Endodermal cell (in vitro differentiated cells): ENCODE measurements at regions not wholly inside any gene's neighbourhood (a gene's known extent, or its start where the extent isn't known, plus 50 kb on each side); places are given as distances from the start of the nearest gene placed in this dataset.

ENCODE experiments used
- DNase-seq: peaks from one replicate; pipeline ENCODE4 v3.0.0-alpha.2; 2017
- H3K27ac ChIP-seq: 2 replicates; pipeline ENCODE4 v1.5.1; 2013; ENCODE audit warnings: mild to moderate bottlenecking, low read depth, low read length, moderate library complexity
- H3K27me3 ChIP-seq: 2 replicates; pipeline ENCODE4 v1.6.1; 2013; ENCODE audit warnings: mild to moderate bottlenecking, low read length, moderate library complexity; ENCODE audit not compliant: insufficient read depth, control insufficient read depth, poor library complexity, severe bottlenecking
- H3K36me3 ChIP-seq: 2 replicates; pipeline ENCODE4 v1.7.0; 2013; ENCODE audit warnings: mild to moderate bottlenecking, low read length, moderate library complexity; ENCODE audit not compliant: control insufficient read depth, insufficient read depth
- H3K4me1 ChIP-seq: one replicate; pipeline ENCODE4 v1.7.0; 2013; ENCODE audit warnings: low read length; ENCODE audit not compliant: control insufficient read depth, insufficient read depth
- H3K4me3 ChIP-seq: 2 replicates; pipeline ENCODE4 v1.5.1; 2013; ENCODE audit warnings: mild to moderate bottlenecking, low read length, moderate library complexity
- H3K9ac ChIP-seq: 2 replicates; pipeline ENCODE4 v1.6.1; 2013; ENCODE audit warnings: mild to moderate bottlenecking, low read length, moderate library complexity; ENCODE audit not compliant: poor library complexity, severe bottlenecking; ENCODE audit errors: extremely low read depth
- H3K9me3 ChIP-seq: 2 replicates; pipeline ENCODE4 v1.6.1; 2013; ENCODE audit warnings: mild to moderate bottlenecking, low read length, moderate library complexity; ENCODE audit not compliant: control insufficient read depth
- H3K27ac Mint-ChIP-seq: 2 replicates; pipeline ENCODE4 v1.8.0; 2020; ENCODE audit warnings: mixed read lengths
- H3K27me3 Mint-ChIP-seq: 2 replicates; pipeline ENCODE4 v1.8.0; 2021; ENCODE audit warnings: mild to moderate bottlenecking, mixed read lengths; ENCODE audit not compliant: insufficient read depth
- H3K36me3 Mint-ChIP-seq: 2 replicates; pipeline ENCODE4 v1.8.0; 2020; ENCODE audit warnings: low read depth, mixed read lengths
- H3K4me1 Mint-ChIP-seq: 2 replicates; pipeline ENCODE4 v1.8.0; 2020; ENCODE audit warnings: mixed read lengths
- H3K4me3 Mint-ChIP-seq: 2 replicates; pipeline ENCODE4 v1.8.0; 2020; ENCODE audit warnings: mild to moderate bottlenecking, moderate library complexity, mixed read lengths
- H3K9me3 Mint-ChIP-seq: 2 replicates; pipeline ENCODE4 v1.8.0; 2020; ENCODE audit warnings: mild to moderate bottlenecking, mixed read lengths
- WGBS, 2 experiments: methylation state at CpG; one replicate each; pipeline versions ENCODE4 v1.1.5 to v1.1.7; 2013; ENCODE audit warnings: missing lambda C conversion rate in 2 of 2, mixed read lengths in 1 of 2; ENCODE audit not compliant: insufficient coverage in 1 of 2, insufficient read length in 1 of 2; 5-methylcytosine and 5-hydroxymethylcytosine counted together
- TF ChIP-seq, protein P1 (sequence below): fragments of 200-600 bp; sonication (generic); conservative IDR thresholded peaks from 2 replicates; pipeline ENCODE4 v1.5.0; 2021; ENCODE audit warnings: antibody characterized with exemption, mild to moderate bottlenecking

DNA sequence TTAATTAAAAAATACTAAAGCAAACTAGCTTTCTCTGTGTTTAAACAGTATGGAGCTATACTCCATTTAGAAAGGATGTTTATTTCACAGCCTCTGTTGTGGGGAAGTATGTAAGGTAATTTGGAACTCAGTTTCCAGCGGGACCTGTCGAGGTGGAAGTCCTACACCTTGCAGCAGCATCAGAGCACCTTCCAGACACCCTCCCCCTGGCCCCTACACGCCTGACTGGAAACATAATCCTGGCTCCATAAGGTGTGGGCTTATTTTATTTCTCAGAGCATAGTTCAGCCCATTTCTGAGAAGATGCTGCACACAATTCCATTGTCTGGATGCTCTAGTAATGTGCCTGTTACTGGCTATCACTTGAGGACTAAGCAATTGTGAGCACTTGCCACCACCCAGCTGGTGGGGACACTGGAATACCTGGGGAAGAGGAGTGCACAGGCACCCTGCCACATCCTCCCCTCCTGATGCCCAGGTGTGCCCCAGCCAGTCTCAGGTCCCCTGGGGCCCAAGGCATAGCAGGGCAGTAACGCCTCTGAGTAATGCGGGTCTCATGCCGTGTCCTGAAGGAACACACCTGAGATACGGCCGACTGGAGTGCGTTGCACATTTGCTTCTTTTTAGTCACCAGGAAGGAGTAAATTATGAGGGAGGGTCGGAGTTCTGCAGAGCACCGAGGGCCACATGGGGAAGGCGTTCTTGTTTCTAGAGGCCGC is 556.5 kb downstream of the QKI start:
- H3K9me3 Mint-ChIP-seq: peaks cover under 1% of the 10 kb centered on the region
- no peaks in the 10 kb centered on the region for H3K36me3 Mint-ChIP-seq
- no peaks in the 10 kb centered on the region for H3K36me3 ChIP-seq
- H3K4me3 Mint-ChIP-seq: no peak overlapping the region
- TF ChIP-seq, protein P1, sequence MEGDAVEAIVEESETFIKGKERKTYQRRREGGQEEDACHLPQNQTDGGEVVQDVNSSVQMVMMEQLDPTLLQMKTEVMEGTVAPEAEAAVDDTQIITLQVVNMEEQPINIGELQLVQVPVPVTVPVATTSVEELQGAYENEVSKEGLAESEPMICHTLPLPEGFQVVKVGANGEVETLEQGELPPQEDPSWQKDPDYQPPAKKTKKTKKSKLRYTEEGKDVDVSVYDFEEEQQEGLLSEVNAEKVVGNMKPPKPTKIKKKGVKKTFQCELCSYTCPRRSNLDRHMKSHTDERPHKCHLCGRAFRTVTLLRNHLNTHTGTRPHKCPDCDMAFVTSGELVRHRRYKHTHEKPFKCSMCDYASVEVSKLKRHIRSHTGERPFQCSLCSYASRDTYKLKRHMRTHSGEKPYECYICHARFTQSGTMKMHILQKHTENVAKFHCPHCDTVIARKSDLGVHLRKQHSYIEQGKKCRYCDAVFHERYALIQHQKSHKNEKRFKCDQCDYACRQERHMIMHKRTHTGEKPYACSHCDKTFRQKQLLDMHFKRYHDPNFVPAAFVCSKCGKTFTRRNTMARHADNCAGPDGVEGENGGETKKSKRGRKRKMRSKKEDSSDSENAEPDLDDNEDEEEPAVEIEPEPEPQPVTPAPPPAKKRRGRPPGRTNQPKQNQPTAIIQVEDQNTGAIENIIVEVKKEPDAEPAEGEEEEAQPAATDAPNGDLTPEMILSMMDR: no peak
- H3K9ac ChIP-seq: no peak overlapping the region
- H3K27ac ChIP-seq: no peak overlapping the region
- no peaks in the 10 kb centered on the region for H3K27me3 Mint-ChIP-seq
- no peak overlapping the region for H3K4me3 ChIP-seq
- H3K27me3 ChIP-seq: no peaks in the 10 kb centered on the region
- no peaks in the 10 kb centered on the region for H3K4me1 ChIP-seq
- H3K9me3 ChIP-seq: no peaks in the 10 kb centered on the region
- DNase-seq: no peak
- no peaks in the 10 kb centered on the region for H3K4me1 Mint-ChIP-seq
- no peak overlapping the region for H3K27ac Mint-ChIP-seq
- WGBS, 2 experiments: 86 to 91% methylated on average over 7 to 13 of the region's 13 CpGs

DNA sequence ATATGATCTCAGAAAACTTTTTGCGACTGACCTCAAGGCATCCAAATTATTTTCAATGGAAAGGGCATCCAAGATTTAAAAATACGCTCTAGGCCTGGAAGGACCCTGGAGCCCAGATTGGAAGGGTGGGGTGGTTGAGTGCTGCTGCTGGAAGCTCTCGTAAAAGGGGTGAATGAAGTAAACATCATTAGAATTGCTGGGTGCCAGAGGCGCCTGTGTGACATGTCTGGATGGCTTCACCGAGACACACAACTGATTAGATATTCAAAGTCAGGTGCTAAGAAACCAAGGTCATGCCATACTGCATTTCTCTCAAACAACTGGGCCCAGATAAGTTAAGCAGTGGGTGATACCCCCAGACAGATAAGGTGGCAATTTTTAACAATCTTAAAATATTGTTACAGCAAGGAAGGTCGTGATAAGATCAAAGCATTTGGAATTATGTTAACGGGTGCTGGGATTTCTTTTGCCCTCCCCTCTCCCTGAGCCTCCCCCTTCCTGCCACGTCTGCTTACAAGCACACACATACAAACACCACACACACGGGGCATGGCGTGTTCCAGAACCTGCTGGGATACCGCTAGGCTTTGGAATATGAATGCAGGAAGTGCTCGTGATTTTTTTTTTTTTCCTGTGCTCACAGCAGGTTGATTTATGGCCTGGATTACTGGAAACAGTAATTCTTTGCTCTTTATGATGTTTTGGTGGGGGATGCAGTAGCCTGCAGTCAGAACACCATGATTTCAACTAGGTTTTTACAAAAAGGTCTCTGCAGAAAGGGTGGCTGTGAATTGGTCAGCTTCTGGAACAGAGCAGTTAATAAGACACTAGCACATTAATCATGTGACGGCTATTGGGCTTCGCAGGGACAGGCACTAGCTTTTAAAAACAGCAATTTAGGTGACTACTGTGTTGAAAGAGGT is 551.2 kb downstream of the QKI start:
- Histone ChIP-seq H3K36me3 (no peaks in the 10 kb centered on the region), H3K4me3 (no peak overlapping the region), H3K4me1 (no peaks in the 10 kb centered on the region), H3K27ac (peak overlapping the region; percentile 36), H3K9ac (no peak overlapping the region), H3K9me3 (no peaks in the 10 kb centered on the region), H3K27me3 (no peaks in the 10 kb centered on the region)
- Mint-ChIP-seq H3K4me3 (no peak overlapping the region), H3K27me3 (peaks cover 3% of the 10 kb centered on the region), H3K4me1 (peaks cover 5% of the 10 kb centered on the region), H3K27ac (no peak overlapping the region), H3K9me3 (no peaks in the 10 kb centered on the region), H3K36me3 (no peaks in the 10 kb centered on the region)
- DNase-seq: no peak
- TF ChIP-seq, protein P1: no peak
- WGBS, 2 experiments: 86 to 88% methylated on average over 7 to 14 of the region's 14 CpGs

DNA sequence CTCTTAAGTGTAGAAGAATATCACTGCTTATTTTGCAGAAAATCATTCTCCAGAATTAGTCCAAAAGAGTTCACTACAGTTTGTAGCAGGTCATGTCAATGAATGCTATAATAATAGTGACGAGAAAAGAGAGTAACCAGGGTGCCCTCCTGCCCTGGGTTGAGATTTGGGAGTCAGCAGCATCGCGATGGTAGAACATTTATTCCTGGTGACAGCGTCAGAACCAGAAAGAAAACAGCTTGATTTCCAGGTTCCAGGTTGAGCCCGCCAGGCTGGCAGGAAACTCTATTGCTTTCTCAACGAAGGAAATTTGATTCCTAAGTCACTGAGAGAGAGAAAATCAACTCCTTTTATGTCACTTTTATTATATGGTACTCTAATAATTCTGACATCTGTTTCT is 550.3 kb downstream of the QKI start:
- TF ChIP-seq, protein P1: no peak
- no peak overlapping the region for H3K4me3 Mint-ChIP-seq
- H3K36me3 Mint-ChIP-seq: no peaks in the 10 kb centered on the region
- H3K9ac ChIP-seq: no peak overlapping the region
- no peak overlapping the region for H3K4me3 ChIP-seq
- H3K27ac Mint-ChIP-seq: no peak overlapping the region
- H3K9me3 ChIP-seq: no peaks in the 10 kb centered on the region
- peaks cover 3% of the 10 kb centered on the region for H3K27me3 Mint-ChIP-seq
- H3K27ac ChIP-seq: no peak overlapping the region
- H3K36me3 ChIP-seq: no peaks in the 10 kb centered on the region
- no peaks in the 10 kb centered on the region for H3K27me3 ChIP-seq
- peaks cover 5% of the 10 kb centered on the region for H3K4me1 Mint-ChIP-seq
- H3K9me3 Mint-ChIP-seq: no peaks in the 10 kb centered on the region
- 93 to 94% methylated on average over 3 to 6 of the region's 6 CpGs for WGBS, 2 experiments
- no peak for DNase-seq
- peaks cover 4% of the 10 kb centered on the region for H3K4me1 ChIP-seq
